Astrocyte of the cerebellum (primary cell): ENCODE measurements at regions not wholly inside any gene's neighbourhood (a gene's known extent, or its start where the extent isn't known, plus 50 kb on each side); places are given as distances from the start of the nearest gene placed in this dataset.

Experiments
- DNase-seq: peaks from one replicate; pipeline ENCODE4 v3.0.0-alpha.2; 2011; ENCODE audit warnings: low read depth
- H3K4me3 ChIP-seq: 2 replicates; pipeline ENCODE4 v1.5.1; 2011; ENCODE audit warnings: mild to moderate bottlenecking, low read depth, low read length, moderate library complexity
- in situ Hi-C: cut with HindIII; loops from 2 replicates; pipeline ENCODE4 v1.10.0; 2017; ENCODE audit warnings: low sequenced_read_pairs
- TF ChIP-seq, protein P1 (sequence below): IDR thresholded peaks from 2 replicates; pipeline ENCODE4 v1.5.1; 2012; ENCODE audit warnings: low read length, low read depth, moderate library complexity, mild to moderate bottlenecking; ENCODE audit errors: missing control alignments

DNA sequence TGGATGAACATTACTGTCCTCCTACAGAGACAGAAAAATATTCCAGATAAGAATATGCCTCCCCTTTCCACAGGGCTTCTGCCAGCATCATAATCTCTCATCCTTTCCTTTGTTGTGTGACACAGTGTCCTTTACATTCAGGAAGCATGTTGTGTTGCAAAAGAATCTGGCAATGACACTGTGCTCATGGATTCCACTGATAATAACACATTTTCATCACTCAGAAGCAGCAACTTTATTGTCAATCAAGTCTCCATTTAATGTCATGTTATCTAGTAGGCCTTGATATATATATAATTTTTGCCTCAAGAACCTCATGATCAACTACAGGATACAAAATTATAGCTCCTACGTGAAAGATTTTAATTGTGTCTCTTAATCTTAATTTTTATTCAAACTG, 833.9 kb downstream of the FSTL5 start:
- in situ Hi-C loops: no loop called here
- TF ChIP-seq, protein P1, sequence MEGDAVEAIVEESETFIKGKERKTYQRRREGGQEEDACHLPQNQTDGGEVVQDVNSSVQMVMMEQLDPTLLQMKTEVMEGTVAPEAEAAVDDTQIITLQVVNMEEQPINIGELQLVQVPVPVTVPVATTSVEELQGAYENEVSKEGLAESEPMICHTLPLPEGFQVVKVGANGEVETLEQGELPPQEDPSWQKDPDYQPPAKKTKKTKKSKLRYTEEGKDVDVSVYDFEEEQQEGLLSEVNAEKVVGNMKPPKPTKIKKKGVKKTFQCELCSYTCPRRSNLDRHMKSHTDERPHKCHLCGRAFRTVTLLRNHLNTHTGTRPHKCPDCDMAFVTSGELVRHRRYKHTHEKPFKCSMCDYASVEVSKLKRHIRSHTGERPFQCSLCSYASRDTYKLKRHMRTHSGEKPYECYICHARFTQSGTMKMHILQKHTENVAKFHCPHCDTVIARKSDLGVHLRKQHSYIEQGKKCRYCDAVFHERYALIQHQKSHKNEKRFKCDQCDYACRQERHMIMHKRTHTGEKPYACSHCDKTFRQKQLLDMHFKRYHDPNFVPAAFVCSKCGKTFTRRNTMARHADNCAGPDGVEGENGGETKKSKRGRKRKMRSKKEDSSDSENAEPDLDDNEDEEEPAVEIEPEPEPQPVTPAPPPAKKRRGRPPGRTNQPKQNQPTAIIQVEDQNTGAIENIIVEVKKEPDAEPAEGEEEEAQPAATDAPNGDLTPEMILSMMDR: no peak
- no peak overlapping the region for H3K4me3 ChIP-seq
- no peak for DNase-seq

- TF ChIP-seq, protein P1: no peak
- H3K4me3 ChIP-seq: no peak overlapping the region
- in situ Hi-C loops: no loop called here
- no peak for DNase-seq
Measured at GRCh38 chr4:161321706-161322105, 842.1 kb downstream of the FSTL5 start.

GRCh38 chr4:161320377-161320776, 843.4 kb downstream of the FSTL5 start:
- TF ChIP-seq, protein P1: peak; percentile 44
- H3K4me3 ChIP-seq: no peak overlapping the region
- DNase-seq: no peak
- in situ Hi-C loops: no loop called here

- in situ Hi-C loops: no loop called here
- TF ChIP-seq, protein P1: no peak
- DNase-seq: no peak
- H3K4me3 ChIP-seq: no peak overlapping the region
Measured at GRCh38 chr4:161317000-161317399, 846.8 kb downstream of the FSTL5 start.

- in situ Hi-C loops: no loop called here
- TF ChIP-seq, protein P1: no peak
- no peak for DNase-seq
Measured at GRCh38 chr4:161314371-161314770, 849.4 kb downstream of the FSTL5 start.

GRCh38 chr4:161303551-161303950, 860.2 kb downstream of the FSTL5 start:
- in situ Hi-C loops: no loop called here
- no peak overlapping the region for H3K4me3 ChIP-seq
- TF ChIP-seq, protein P1: no peak
- no peak for DNase-seq

More at GRCh38 chr4:161314371-161314770, 849.4 kb downstream of the FSTL5 start:
- no peak overlapping the region for H3K4me3 ChIP-seq

- no peak overlapping the region for H3K4me3 ChIP-seq
- in situ Hi-C loops: no loop called here
- TF ChIP-seq, protein P1: no peak
- DNase-seq: no peak
Measured at GRCh38 chr4:161291222-161291621, 872.6 kb downstream of the FSTL5 start.
